Activated CD4-positive, alpha-beta memory T cell treated with anti-CD3 and anti-CD28 coated beads, Interleukin-2, amount 10 ng/mL, durations not matched to agents 7 days and 5 days (primary cell): ENCODE measurements at regions not wholly inside any gene's neighbourhood (a gene's known extent, or its start where the extent isn't known, plus 50 kb on each side); places are given as distances from the start of the nearest gene placed in this dataset.

Source experiments
- CTCF ChIA-PET: fragments of 350-600 bp; sonication (Branson Sonifier 250); formaldehyde crosslinking; loops from one replicate; lab custom pipeline; 2021; ENCODE audit warnings: antibody characterized with exemption, inconsistent platforms; lab: Charles Lee
- POLR2A ChIA-PET: fragments of 350-600 bp; sonication (Branson Sonifier 250); formaldehyde crosslinking; loops from one replicate; lab custom pipeline; 2021; ENCODE audit warnings: antibody characterized with exemption; lab: Charles Lee
- DNase-seq: peaks from one replicate; pipeline ENCODE4 v3.0.0-alpha.2; 2020
- H3K27ac Mint-ChIP-seq: one replicate; pipeline ENCODE4 v1.8.0; 2021; ENCODE audit warnings: mild to moderate bottlenecking, mixed read lengths
- H3K27me3 Mint-ChIP-seq: one replicate; pipeline ENCODE4 v1.8.0; 2021; ENCODE audit warnings: mixed read lengths
- H3K36me3 Mint-ChIP-seq: one replicate; pipeline ENCODE4 v1.8.0; 2021; ENCODE audit warnings: low read depth, mixed read lengths
- H3K4me1 Mint-ChIP-seq: one replicate; pipeline ENCODE4 v1.8.0; 2021; ENCODE audit warnings: mixed read lengths
- H3K4me3 Mint-ChIP-seq: one replicate; pipeline ENCODE4 v1.8.0; 2021; ENCODE audit warnings: mild to moderate bottlenecking, mixed read lengths
- H3K9me3 Mint-ChIP-seq: one replicate; pipeline ENCODE4 v1.8.0; 2021; ENCODE audit warnings: mixed read lengths

DNA sequence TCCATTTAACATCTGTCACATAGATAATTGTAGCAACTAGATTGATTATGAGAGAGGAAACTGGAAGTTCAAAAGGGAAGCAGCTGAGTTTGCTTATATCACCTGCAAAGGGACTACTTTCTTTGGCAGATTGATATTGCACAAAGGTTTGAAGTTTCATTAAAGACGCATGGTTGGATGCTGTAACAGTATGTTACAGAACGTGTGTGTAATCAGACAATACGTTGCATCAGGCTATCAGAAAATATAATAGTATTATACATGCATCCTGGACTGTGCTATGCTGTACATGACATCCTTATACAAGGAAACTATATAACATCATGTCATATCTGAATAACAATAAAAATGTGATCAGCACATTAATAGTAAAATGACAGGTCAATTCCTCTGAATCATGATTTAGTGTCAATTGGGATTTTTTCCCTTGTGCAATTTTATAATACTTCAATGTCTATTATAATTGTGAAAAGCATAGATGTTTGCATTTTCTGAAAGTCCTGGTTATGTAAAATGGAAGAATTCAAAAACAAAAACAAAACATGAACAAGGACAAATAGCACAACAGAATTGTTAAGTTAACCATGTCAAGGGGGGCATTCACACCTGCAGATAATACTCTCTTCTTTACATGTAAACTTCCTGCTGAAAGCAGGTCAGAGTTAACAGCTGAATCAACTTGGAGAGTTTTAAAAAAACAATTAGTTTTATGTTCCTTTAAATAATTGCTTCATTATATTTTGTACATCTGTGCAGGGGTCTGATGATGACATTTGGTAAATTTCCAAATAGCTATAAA, 283.2 kb upstream of the KCNH8 start:
- CTCF ChIA-PET: interaction anchor here (0.9 kb wide), 1 partner anchor 10 kb away, joined by 3 read pairs; no protein-coding TSS in a partner anchor
- H3K4me3 Mint-ChIP-seq: no peak overlapping the region
- H3K36me3 Mint-ChIP-seq: no peaks in the 10 kb centered on the region
- H3K4me1 Mint-ChIP-seq: peaks cover 12% of the 10 kb centered on the region
- H3K27me3 Mint-ChIP-seq: peaks cover 4% of the 10 kb centered on the region
- DNase-seq: no peak
- no peaks in the 10 kb centered on the region for H3K9me3 Mint-ChIP-seq
- no peak overlapping the region for H3K27ac Mint-ChIP-seq
- POLR2A ChIA-PET: no interaction called here

DNA sequence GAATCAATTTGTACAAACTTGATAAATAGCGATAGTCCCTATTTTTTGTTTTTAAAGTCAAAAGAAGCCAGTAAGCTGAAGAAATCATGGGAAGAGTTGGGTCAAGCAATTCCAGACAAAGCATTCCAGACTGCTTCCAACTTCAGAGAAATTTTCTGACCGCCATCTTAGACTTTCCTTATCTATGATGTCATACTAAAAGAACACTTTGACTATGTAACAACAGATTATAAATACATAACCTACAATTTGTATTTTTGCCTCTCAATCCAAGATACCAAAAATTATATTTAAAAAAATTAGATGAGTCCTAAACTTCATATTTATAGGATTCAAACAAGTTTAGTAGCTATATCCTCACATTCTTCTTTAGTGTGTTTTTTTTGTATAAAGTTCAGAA, 286.2 kb upstream of the KCNH8 start:
- H3K4me1 Mint-ChIP-seq: no peaks in the 10 kb centered on the region
- peaks cover 8% of the 10 kb centered on the region for H3K27me3 Mint-ChIP-seq
- H3K36me3 Mint-ChIP-seq: no peaks in the 10 kb centered on the region
- DNase-seq: no peak
- ChIA-PET CTCF (no interaction called here), POLR2A (no interaction called here)
- H3K4me3 Mint-ChIP-seq: no peak overlapping the region
- H3K27ac Mint-ChIP-seq: no peak overlapping the region
- no peaks in the 10 kb centered on the region for H3K9me3 Mint-ChIP-seq

DNA sequence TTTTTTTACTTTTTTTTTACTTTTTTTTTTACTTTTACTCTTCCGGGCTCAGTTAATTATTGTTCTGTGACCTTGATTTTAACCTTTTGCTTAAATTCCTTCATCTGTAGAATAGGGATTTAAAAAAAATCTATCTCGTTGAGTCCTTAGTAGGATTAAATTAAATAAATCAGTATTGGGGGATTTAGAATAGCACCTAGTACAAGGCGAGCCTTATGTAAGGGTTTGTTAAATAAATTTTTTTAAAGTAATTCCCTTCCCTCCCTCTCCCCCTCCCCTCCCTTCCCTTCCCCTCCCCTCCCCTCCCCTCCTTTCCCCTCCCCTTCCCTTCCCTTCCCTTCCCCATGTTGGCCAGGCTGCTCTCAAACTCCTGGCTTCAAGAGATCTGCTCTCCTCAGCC, 287.2 kb upstream of the KCNH8 start:
- no peak overlapping the region for H3K27ac Mint-ChIP-seq
- no peak for DNase-seq
- ChIA-PET POLR2A (no interaction called here), CTCF (no interaction called here)
- H3K4me3 Mint-ChIP-seq: no peak overlapping the region
- H3K4me1 Mint-ChIP-seq: no peaks in the 10 kb centered on the region
- H3K27me3 Mint-ChIP-seq: peaks cover 9% of the 10 kb centered on the region
- H3K36me3 Mint-ChIP-seq: no peaks in the 10 kb centered on the region
- no peaks in the 10 kb centered on the region for H3K9me3 Mint-ChIP-seq

DNA sequence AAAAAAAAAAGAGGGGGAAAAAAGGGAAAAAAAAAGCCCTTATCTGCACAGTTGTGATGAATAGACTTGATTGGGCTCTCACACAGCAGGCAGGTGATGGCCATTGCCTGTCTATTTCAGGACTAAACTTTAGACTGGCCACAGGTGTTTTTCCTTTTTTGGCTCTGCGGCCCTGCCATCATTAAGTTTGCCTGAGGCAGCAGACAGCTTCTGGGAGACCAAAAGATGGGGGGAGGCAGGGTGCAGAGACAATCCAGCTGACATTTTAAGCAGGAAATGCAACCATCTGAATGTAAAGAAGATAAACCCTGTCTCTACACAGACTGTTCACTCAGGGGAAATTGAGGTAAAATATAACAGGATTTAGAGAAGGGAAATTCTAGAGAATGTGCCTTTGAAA, 295.0 kb upstream of the KCNH8 start:
- no peak for DNase-seq
- no peak overlapping the region for H3K27ac Mint-ChIP-seq
- H3K36me3 Mint-ChIP-seq: no peaks in the 10 kb centered on the region
- H3K4me3 Mint-ChIP-seq: no peak overlapping the region
- ChIA-PET POLR2A (no interaction called here), CTCF (no interaction called here)
- H3K9me3 Mint-ChIP-seq: no peaks in the 10 kb centered on the region
- H3K27me3 Mint-ChIP-seq: peaks cover 6% of the 10 kb centered on the region
- H3K4me1 Mint-ChIP-seq: no peaks in the 10 kb centered on the region

DNA sequence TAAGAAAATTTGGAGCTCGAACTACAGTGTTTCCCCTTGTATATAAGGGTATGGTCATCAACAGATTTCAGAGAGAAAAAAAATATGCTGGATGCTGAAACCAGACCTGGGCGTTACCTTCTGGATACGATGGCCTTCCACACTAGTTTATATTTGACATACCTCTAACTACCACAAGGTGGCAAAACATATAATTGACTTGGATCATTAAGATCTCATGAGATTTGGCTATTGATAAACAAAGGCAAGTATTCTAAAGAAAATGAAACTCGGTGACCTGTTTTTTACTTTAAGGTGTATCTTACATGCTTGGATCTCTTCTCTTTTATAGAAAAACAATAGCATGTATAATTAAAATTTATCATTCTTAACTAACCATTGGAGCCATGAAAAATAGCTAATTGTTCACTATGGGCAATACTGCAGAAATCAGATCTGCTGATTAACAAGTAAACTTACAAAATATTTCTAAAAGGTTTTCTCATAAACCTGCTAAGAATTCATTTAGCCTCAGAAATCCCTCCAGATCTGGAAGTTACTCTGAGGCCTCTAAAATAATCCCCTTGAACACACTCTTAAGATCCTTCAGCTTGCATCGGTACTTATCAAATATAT, 300.6 kb upstream of the KCNH8 start:
- H3K27ac Mint-ChIP-seq: no peak overlapping the region
- POLR2A ChIA-PET: no interaction called here
- H3K36me3 Mint-ChIP-seq: no peaks in the 10 kb centered on the region
- DNase-seq: no peak
- CTCF ChIA-PET: interaction anchor here (1.6 to 1.8 kb wide), 3 partner anchors 15 to 142 kb away, joined by 4 to 17 read pairs (median 5); no protein-coding TSS in a partner anchor
- no peaks in the 10 kb centered on the region for H3K27me3 Mint-ChIP-seq
- peaks cover 6% of the 10 kb centered on the region for H3K4me1 Mint-ChIP-seq
- no peaks in the 10 kb centered on the region for H3K9me3 Mint-ChIP-seq
- H3K4me3 Mint-ChIP-seq: no peak overlapping the region

DNA sequence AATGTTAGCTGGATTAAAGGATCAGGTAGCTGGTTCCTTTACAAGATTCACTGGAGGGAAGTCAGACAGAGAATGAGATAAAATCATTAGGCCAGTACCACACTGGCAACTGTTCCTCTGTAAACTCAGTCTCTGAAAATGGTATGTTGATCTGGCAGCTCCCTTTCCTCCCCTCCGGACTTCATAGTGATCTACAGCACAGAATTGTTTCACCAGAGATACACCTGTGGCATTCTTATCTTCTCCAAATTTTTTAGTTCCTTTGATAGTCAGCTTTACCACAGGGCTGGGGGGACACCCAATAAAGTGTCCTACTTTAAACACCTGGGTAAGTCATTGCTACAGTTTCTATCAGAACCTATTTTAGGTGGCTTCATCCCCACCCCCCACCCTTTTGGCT, 304.3 kb upstream of the KCNH8 start:
- CTCF ChIA-PET: interaction anchor here (1.0 kb wide), 1 partner anchor 145 kb away, joined by 6 read pairs; no protein-coding TSS in a partner anchor

DNA sequence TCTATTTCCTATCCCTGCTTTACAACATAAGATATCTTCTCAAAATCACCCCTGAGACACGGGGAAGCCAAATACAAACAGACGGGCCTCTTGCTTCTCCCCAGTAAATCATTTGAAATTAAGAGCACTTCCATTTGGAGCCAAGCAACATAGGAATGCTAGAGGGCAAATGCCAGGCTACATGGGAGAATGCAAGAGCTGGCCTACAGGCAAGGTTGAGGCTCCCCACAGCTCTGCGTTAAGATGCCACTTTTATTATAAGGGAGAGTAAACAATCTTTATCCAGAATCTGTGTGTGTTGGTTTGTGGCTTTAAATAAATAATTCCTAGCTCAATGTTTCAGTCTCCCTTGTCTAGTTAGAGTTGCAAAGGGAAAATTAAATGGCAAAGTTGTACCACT, 305.1 kb upstream of the KCNH8 start:
- POLR2A ChIA-PET: no interaction called here
- Mint-ChIP-seq H3K9me3 (no peaks in the 10 kb centered on the region), H3K4me3 (no peak overlapping the region), H3K36me3 (no peaks in the 10 kb centered on the region), H3K27me3 (no peaks in the 10 kb centered on the region), H3K4me1 (peaks cover 6% of the 10 kb centered on the region), H3K27ac (no peak overlapping the region)
- no peak for DNase-seq
- CTCF ChIA-PET: no interaction called here

More for the DNA sequence above, 304.3 kb upstream of the KCNH8 start:
- DNase-seq: no peak
- Mint-ChIP-seq H3K27ac (no peak overlapping the region), H3K36me3 (no peaks in the 10 kb centered on the region), H3K27me3 (no peaks in the 10 kb centered on the region), H3K9me3 (no peaks in the 10 kb centered on the region), H3K4me1 (peaks cover 6% of the 10 kb centered on the region), H3K4me3 (no peak overlapping the region)
- POLR2A ChIA-PET: no interaction called here

DNA sequence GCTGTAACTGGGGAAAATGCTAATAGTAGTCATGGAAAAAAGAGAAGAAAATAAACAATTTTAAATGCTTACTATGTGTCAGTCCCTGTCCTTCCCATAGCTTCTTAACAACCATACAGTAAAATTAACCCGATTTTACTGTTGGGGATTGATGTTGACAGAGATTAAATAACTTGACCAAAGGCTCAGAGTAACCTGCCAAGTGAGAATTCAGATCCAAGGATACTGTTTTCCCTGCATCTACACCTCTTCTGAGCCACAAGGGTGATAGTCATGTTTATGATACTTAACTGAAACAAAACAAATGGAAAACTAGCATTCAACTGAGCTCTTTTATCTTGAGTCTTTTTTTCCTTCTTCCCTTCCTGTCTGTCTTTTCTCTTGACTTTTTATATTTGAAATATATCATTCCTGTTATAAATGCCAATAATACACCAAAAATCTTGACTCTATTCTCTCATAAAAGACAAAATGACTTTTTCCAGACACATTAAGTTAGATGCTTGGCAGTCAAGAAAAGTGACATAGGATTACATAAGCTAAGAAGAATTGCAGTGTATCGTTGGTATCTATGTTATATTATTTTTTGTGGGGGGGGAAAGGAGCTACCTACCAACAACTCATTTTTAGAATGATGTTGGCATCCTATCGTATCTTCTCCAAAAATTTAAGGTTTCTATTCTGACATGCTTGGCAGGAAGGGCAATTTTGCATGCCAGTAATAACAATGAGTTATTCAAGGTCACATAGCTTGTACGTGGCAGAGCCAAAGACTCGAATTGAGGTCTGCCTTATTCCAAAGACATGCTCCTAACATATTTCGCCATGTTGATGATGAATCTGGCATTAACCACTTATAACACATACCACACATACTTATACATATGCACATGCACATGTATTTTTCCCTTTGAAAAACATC, 306.6 kb upstream of the KCNH8 start:
- POLR2A ChIA-PET: no interaction called here
- DNase-seq: no peak
- H3K36me3 Mint-ChIP-seq: no peaks in the 10 kb centered on the region
- no peak overlapping the region for H3K27ac Mint-ChIP-seq
- no peaks in the 10 kb centered on the region for H3K9me3 Mint-ChIP-seq
- CTCF ChIA-PET: no interaction called here
- H3K4me3 Mint-ChIP-seq: no peak overlapping the region
- no peaks in the 10 kb centered on the region for H3K27me3 Mint-ChIP-seq
- peaks cover 6% of the 10 kb centered on the region for H3K4me1 Mint-ChIP-seq

DNA sequence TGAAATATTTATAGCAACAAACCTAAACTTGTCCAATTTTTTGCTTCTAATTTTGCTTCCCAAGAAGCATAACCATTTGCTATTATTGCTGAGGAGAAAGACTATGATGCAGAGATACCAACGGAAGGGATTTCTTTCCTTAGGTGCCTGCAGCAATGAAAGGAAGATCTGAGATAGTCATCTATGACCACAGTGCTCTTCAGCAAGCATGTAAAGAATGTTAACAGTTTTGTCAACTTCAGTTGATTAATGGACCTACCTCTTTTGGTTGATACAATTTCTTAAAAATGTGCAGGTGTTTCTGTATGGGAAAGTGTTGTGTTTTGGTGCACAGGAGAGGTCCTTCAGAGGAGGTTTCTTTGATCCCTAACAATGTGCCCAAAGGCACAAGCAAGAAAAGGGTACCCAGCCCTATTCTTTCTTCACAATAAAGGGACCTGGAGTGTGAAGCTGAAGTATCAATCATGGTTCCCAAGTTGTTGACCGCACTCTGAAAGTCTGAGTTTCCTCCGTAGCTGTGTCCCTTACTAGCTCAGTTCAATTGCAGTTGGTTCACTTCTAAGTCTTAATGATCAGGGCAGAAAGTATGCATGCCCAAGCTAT, 307.7 kb upstream of the KCNH8 start:
- H3K4me1 Mint-ChIP-seq: peaks cover 5% of the 10 kb centered on the region
- H3K36me3 Mint-ChIP-seq: no peaks in the 10 kb centered on the region
- H3K4me3 Mint-ChIP-seq: no peak overlapping the region
- no peak overlapping the region for H3K27ac Mint-ChIP-seq
- H3K9me3 Mint-ChIP-seq: no peaks in the 10 kb centered on the region
- DNase-seq: no peak
- CTCF ChIA-PET: no interaction called here
- H3K27me3 Mint-ChIP-seq: no peaks in the 10 kb centered on the region
- POLR2A ChIA-PET: no interaction called here

DNA sequence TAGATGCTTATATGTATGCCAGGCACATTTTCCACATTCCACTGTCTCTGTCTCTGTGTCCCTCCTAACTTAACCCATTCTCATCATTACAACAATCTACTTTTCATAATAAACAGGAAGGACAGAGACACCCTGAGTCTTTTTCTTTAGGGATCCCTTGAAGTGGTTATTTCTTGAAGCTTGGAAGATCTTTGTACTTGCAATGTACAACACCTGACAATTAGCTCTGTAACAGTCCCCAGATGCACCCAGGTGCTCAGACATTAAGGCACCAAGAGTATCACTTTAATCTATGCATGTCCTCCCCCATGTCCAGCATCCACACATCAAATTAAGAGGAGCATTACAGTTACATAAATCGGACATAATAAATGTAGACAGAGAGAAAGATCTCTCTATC, 309.6 kb upstream of the KCNH8 start:
- Mint-ChIP-seq H3K4me1 (no peaks in the 10 kb centered on the region), H3K27ac (no peak overlapping the region), H3K36me3 (no peaks in the 10 kb centered on the region), H3K4me3 (no peak overlapping the region), H3K27me3 (no peaks in the 10 kb centered on the region), H3K9me3 (no peaks in the 10 kb centered on the region)
- POLR2A ChIA-PET: no interaction called here
- CTCF ChIA-PET: no interaction called here
- DNase-seq: no peak

DNA sequence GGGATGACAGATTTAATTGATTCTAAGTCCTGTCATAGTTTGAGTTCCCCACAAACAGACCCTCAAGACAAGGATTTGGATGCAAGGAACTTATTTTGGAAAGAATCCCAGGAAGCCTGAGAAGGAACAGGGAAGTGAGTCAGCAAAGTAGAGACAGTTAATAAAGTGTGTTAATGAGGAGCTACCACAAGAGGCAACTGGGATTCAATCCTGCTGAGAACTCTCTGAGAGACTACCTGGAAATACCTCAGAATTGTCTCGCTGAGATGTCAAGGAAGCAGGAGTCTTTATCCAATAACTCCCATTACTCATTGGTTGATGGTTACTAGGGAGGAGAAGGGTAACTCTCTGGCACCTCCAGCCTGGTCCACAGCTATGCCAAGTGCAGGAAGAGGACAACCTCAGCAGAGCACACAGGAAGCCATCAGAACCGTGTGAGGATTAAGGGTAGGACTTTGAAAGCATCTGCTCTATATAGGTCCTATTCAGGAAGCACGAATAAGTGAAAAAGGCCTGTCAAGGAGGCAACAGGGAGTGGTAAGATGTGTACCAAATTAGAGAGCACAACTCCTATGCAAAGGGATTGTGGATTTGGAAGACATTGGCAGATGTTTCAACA, 311.1 kb upstream of the KCNH8 start:
- no peaks in the 10 kb centered on the region for H3K36me3 Mint-ChIP-seq
- no peaks in the 10 kb centered on the region for H3K9me3 Mint-ChIP-seq
- POLR2A ChIA-PET: no interaction called here
- CTCF ChIA-PET: no interaction called here
- H3K4me3 Mint-ChIP-seq: no peak overlapping the region
- H3K4me1 Mint-ChIP-seq: no peaks in the 10 kb centered on the region
- H3K27me3 Mint-ChIP-seq: no peaks in the 10 kb centered on the region
- DNase-seq: no peak
- H3K27ac Mint-ChIP-seq: no peak overlapping the region

DNA sequence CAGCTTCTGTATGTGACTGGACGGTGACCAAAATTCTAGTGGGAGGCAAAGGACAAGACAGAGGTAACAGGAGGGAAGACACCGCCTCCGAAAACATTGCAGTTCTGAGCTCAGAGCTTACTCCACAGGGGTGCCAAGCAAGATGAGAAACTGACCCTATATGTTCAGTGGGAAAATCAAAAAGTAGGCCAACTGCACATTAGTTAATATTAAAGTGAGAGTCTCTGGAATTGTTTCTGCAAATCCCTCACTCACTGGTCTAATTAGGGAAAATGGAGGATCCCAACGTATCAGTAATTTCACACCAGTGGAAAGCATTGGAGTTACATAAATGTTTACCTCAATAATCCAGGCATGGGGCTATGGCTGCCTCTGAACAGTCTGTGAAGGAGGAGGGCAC, 313.3 kb upstream of the KCNH8 start:
- H3K36me3 Mint-ChIP-seq: no peaks in the 10 kb centered on the region
- H3K27ac Mint-ChIP-seq: no peak overlapping the region
- ChIA-PET POLR2A (no interaction called here), CTCF (no interaction called here)
- DNase-seq: no peak
- H3K4me3 Mint-ChIP-seq: no peak overlapping the region
- no peaks in the 10 kb centered on the region for H3K27me3 Mint-ChIP-seq
- H3K4me1 Mint-ChIP-seq: peaks cover 2% of the 10 kb centered on the region
- H3K9me3 Mint-ChIP-seq: no peaks in the 10 kb centered on the region
